ENCODE measurements at regions not wholly inside any gene's neighbourhood (a gene's known extent, or its start where the extent isn't known, plus 50 kb on each side); places are given as distances from the start of the nearest gene placed in this dataset.

DNA sequence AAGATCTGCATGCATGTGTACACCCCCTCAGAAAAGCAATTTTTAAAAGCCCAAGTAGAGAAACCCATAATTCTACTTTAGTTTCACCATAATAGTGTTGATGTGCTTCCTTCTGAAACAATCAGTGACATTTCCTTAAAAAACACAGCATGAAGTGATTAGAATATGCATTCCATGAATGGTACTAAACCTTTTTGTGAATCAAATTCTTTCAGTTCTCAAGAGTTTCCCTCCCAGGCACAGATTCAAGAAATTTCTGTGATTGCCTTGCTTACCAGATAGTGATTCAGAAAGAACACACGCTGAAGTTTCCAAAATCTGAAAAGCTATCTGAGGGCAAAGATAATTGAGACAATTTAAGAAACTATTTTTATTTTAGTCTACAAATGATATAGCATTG lies 136.4 kb upstream of the ADGRL2 start:
- intact Hi-C loops (cut with micrococcal nuclease; ENCODE audit: unreplicated experiment) = no loop called here
- H3K4me2 ChIP-seq (ENCODE audit: low read length) = no peak overlapping the region
- H3K9me3 ChIP-seq (ENCODE audit: low read length) = no peaks in the 10 kb centered on the region
- CTCF ChIA-PET (ENCODE audit: unreplicated experiment) = no interaction called here
- no peak overlapping the region for H3K27ac ChIP-seq (ENCODE audit: low read depth, low read length, poor library complexity, severe bottlenecking)
- H3K4me3 ChIP-seq (ENCODE audit: low read depth, low read length, poor library complexity, severe bottlenecking) = no peak overlapping the region
- H3K79me2 ChIP-seq (ENCODE audit: insufficient read depth, low read depth, low read length) = no peaks in the 10 kb centered on the region
- H4K20me1 ChIP-seq (ENCODE audit: insufficient read depth, low read length) = no peaks in the 10 kb centered on the region
- no peak for DNase-seq (ENCODE audit: low spot score)
- BruUV-seq (replicated peaks) = no TSS peak
- POLR2A ChIA-PET = interaction anchor here (0.6 kb wide), 1 partner anchor 893 kb away, joined by 3 read pairs; no protein-coding TSS in a partner anchor
- no peaks in the 10 kb centered on the region for H3K36me3 ChIP-seq (ENCODE audit: insufficient read depth, low read length)
- H2AFZ ChIP-seq (ENCODE audit: low read length) = no peak overlapping the region
- H3K4me1 ChIP-seq (ENCODE audit: insufficient read depth, low read length, poor library complexity, severe bottlenecking) = no peaks in the 10 kb centered on the region
- H3K9me2 ChIP-seq (ENCODE audit: insufficient read depth, low read length) = no peaks in the 10 kb centered on the region
- TF ChIP-seq, protein P1, sequence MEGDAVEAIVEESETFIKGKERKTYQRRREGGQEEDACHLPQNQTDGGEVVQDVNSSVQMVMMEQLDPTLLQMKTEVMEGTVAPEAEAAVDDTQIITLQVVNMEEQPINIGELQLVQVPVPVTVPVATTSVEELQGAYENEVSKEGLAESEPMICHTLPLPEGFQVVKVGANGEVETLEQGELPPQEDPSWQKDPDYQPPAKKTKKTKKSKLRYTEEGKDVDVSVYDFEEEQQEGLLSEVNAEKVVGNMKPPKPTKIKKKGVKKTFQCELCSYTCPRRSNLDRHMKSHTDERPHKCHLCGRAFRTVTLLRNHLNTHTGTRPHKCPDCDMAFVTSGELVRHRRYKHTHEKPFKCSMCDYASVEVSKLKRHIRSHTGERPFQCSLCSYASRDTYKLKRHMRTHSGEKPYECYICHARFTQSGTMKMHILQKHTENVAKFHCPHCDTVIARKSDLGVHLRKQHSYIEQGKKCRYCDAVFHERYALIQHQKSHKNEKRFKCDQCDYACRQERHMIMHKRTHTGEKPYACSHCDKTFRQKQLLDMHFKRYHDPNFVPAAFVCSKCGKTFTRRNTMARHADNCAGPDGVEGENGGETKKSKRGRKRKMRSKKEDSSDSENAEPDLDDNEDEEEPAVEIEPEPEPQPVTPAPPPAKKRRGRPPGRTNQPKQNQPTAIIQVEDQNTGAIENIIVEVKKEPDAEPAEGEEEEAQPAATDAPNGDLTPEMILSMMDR (conservative IDR thresholded peaks at IDR 0.05; ENCODE audit: low read length) = no peak

DNA sequence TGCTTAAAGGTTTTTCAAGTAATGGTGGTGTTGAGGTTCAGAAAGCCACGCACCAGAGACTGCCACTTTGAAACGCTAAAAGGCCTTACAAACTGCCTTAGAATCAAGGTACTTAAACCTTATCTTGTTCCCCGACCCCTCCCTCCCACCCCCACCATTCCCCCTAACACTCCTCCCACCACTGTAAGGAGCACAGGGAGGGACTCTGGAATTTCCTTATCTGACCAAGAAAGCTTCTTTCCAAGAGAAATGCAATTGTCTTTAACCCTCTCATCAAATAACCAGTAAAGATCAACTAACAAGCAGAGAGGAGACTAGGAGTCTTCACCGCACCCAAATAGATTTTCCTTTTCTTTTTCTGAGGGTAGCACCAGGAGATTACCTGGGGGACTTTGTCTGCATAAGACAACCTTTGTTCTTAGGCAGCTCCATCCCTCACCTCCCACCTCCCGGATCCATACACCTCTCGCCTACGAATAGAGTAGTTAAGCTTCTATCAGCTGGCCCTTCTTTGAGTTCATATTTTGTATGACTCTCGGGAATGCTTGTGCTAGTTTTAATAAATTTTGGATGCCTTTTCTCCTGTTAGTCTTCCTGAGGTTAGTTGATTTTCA lies 137.7 kb upstream of the ADGRL2 start:
- CTCF ChIA-PET (ENCODE audit: unreplicated experiment) = no interaction called here
- intact Hi-C loops (cut with micrococcal nuclease; ENCODE audit: unreplicated experiment) = no loop called here
- BruUV-seq (replicated peaks) = no TSS peak
- POLR2A ChIA-PET = no interaction called here
- Histone ChIP-seq H3K4me3 (ENCODE audit: low read depth, low read length, poor library complexity, severe bottlenecking) (no peak overlapping the region), H2AFZ (ENCODE audit: low read length) (no peak overlapping the region), H3K9me3 (ENCODE audit: low read length) (no peaks in the 10 kb centered on the region), H3K79me2 (ENCODE audit: insufficient read depth, low read depth, low read length) (no peaks in the 10 kb centered on the region), H3K4me2 (ENCODE audit: low read length) (no peak overlapping the region), H3K4me1 (ENCODE audit: insufficient read depth, low read length, poor library complexity, severe bottlenecking) (no peaks in the 10 kb centered on the region), H4K20me1 (ENCODE audit: insufficient read depth, low read length) (no peaks in the 10 kb centered on the region), H3K36me3 (ENCODE audit: insufficient read depth, low read length) (no peaks in the 10 kb centered on the region), H3K9me2 (ENCODE audit: insufficient read depth, low read length) (no peaks in the 10 kb centered on the region), H3K27ac (ENCODE audit: low read depth, low read length, poor library complexity, severe bottlenecking) (no peak overlapping the region)
- no peak for TF ChIP-seq EZH2phosphoT487 (IDR thresholded peaks at IDR 0.05; ENCODE audit: borderline replicate concordance, low read depth, low read length)
- TF ChIP-seq, protein P1 (conservative IDR thresholded peaks at IDR 0.05; ENCODE audit: low read length) = no peak
- DNase-seq (ENCODE audit: low spot score) = no peak

GRCh38 chr1:81660286-81660685 lies 140.4 kb upstream of the ADGRL2 start:
- Histone ChIP-seq H3K4me1 (ENCODE audit: insufficient read depth, low read length, poor library complexity, severe bottlenecking) (no peaks in the 10 kb centered on the region), H3K4me3 (ENCODE audit: low read depth, low read length, poor library complexity, severe bottlenecking) (no peak overlapping the region), H3K79me2 (ENCODE audit: insufficient read depth, low read depth, low read length) (no peaks in the 10 kb centered on the region), H3K4me2 (ENCODE audit: low read length) (no peak overlapping the region), H3K36me3 (ENCODE audit: insufficient read depth, low read length) (no peaks in the 10 kb centered on the region), H4K20me1 (ENCODE audit: insufficient read depth, low read length) (no peaks in the 10 kb centered on the region), H2AFZ (ENCODE audit: low read length) (no peak overlapping the region), H3K9me3 (ENCODE audit: low read length) (no peaks in the 10 kb centered on the region), H3K9me2 (ENCODE audit: insufficient read depth, low read length) (no peaks in the 10 kb centered on the region), H3K27ac (ENCODE audit: low read depth, low read length, poor library complexity, severe bottlenecking) (no peak overlapping the region)
- no TSS peak for BruUV-seq (replicated peaks)
- DNase-seq (ENCODE audit: low spot score) = no peak
- POLR2A ChIA-PET = no interaction called here
- TF ChIP-seq EZH2phosphoT487 (IDR thresholded peaks at IDR 0.05; ENCODE audit: borderline replicate concordance, low read depth, low read length) = no peak
- TF ChIP-seq, protein P1 (conservative IDR thresholded peaks at IDR 0.05; ENCODE audit: low read length) = no peak
- CTCF ChIA-PET (ENCODE audit: unreplicated experiment) = no interaction called here
- intact Hi-C loops (cut with micrococcal nuclease; ENCODE audit: unreplicated experiment) = no loop called here
